ENCODE measurements at regions not wholly inside any gene's neighbourhood (a gene's known extent, or its start where the extent isn't known, plus 50 kb on each side); places are given as distances from the start of the nearest gene placed in this dataset.

DNA sequence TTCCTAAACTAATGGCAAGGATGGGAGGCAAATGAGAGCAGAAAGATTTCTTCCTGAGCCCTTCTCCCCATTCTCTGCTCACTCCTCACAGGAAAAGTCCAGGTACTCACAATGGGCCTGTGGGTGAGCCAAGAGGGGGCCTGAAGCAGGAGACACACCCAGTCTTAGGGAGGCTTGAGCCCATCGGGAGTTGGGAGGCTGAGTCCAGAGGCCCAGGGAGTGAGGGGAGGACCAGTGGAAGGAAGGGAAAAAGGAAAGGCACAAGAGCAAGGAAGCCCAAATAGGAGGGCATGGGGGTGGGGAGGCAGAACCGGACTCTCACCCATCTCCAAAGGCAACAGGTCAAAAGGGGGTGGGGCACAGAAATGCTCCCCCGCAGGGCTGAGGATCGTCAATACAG, 68.1 kb upstream of the CNEP1R1 start:
- CTCF ChIA-PET, result interaction anchor here (1.4 to 2.0 kb wide), 4 partner anchors 10 to 255 kb away, joined by 5 to 16 read pairs (median 10); no protein-coding TSS in a partner anchor

DNA sequence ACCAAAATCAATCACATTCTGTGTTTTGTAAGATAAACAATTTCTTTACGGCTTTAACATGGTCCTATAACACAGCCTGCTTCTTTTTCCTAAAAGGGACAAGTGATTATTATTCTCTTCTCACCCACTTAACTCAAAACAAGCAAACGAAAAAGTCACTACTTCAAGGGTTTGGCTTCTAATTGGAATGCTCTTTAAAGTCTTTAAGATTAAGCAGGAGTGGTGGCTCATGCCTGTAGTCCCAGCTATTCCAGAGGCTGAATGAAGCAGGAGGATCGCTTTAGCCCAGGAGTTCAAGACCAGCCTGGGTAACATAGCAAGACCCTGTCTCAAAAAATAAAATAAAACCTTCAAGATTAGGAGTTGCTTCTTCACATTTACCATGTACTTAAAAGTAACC, 66.6 kb upstream of the CNEP1R1 start:
- no peak overlapping the region for H3K4me2 ChIP-seq (ENCODE audit: low read length)
- H3K9me3 ChIP-seq (ENCODE audit: control insufficient read depth in 1 of 2, insufficient read depth in 1 of 2, low read depth in 1 of 2, low read length in 2 of 2), result no peaks in the 10 kb centered on the region
- no peaks in the 10 kb centered on the region for H3K27me3 ChIP-seq (ENCODE audit: insufficient read depth, low read length)
- BruUV-seq (replicated peaks), result no TSS peak
- H3K36me3 ChIP-seq (ENCODE audit: control insufficient read depth in 1 of 2, insufficient read depth in 2 of 2, low read length in 2 of 2), result no peaks in the 10 kb centered on the region
- H3K4me1 ChIP-seq (ENCODE audit: control insufficient read depth in 1 of 2, insufficient read depth in 2 of 2, low read length in 2 of 2), result peaks cover 0 to 4% of the 10 kb centered on the region in 2 experiments; a peak in 2 of 4 replicates
- no peak for TF ChIP-seq SRF (IDR thresholded peaks at IDR 0.05; ENCODE audit: low read depth)
- TF ChIP-seq, protein P1, sequence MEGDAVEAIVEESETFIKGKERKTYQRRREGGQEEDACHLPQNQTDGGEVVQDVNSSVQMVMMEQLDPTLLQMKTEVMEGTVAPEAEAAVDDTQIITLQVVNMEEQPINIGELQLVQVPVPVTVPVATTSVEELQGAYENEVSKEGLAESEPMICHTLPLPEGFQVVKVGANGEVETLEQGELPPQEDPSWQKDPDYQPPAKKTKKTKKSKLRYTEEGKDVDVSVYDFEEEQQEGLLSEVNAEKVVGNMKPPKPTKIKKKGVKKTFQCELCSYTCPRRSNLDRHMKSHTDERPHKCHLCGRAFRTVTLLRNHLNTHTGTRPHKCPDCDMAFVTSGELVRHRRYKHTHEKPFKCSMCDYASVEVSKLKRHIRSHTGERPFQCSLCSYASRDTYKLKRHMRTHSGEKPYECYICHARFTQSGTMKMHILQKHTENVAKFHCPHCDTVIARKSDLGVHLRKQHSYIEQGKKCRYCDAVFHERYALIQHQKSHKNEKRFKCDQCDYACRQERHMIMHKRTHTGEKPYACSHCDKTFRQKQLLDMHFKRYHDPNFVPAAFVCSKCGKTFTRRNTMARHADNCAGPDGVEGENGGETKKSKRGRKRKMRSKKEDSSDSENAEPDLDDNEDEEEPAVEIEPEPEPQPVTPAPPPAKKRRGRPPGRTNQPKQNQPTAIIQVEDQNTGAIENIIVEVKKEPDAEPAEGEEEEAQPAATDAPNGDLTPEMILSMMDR (IDR thresholded peaks at IDR 0.05 in 2 of 3, conservative IDR thresholded peaks at IDR 0.05 in 1 of 3; ENCODE audit: borderline replicate concordance in 1 of 3, insufficient read depth in 1 of 3, low read depth in 2 of 3, low read length in 2 of 3), result no peak
- TF ChIP-seq MAX (IDR thresholded peaks at IDR 0.05), result no peak
- TF ChIP-seq RAD21 (IDR thresholded peaks at IDR 0.05; ENCODE audit: low read depth), result no peak
- TF ChIP-seq ELF1 (IDR thresholded peaks at IDR 0.05; ENCODE audit: borderline replicate concordance, low read depth), result no peak
- no peak for TF ChIP-seq SIN3A (IDR thresholded peaks at IDR 0.05; ENCODE audit: low read depth)
- TF ChIP-seq EGR1 (IDR thresholded peaks at IDR 0.05; ENCODE audit: low read depth), result no peak
- no peak for TF ChIP-seq FOSL1 (IDR thresholded peaks at IDR 0.05; ENCODE audit: low read depth)
- no peak for TF ChIP-seq ZBTB33 (IDR thresholded peaks at IDR 0.05; ENCODE audit: extremely low read depth, insufficient replicate concordance, low read length)
- no peak for TF ChIP-seq POLR2AphosphoS5 (IDR thresholded peaks at IDR 0.05; ENCODE audit: low read depth, low read length)
- TF ChIP-seq CEBPB (IDR thresholded peaks at IDR 0.05; ENCODE audit: low read depth), result no peak
- TF ChIP-seq YY1 (IDR thresholded peaks at IDR 0.05; ENCODE audit: extremely low read depth, insufficient replicate concordance, low read depth, low read length), result no peak
- no peak for TF ChIP-seq EZH2 (IDR thresholded peaks at IDR 0.05)
- no peak for TF ChIP-seq ZNF274 (IDR thresholded peaks at IDR 0.05; ENCODE audit: low read depth, low read length)
- RAD21 ChIA-PET (ENCODE audit: low non-redundant PET in 1 of 2, low total read pairs in 2 of 2, uncharacterized antibody in 2 of 2, unreplicated experiment in 2 of 2), result interaction anchor here (1.6 to 1.7 kb wide), 3 partner anchors 67 to 253 kb away, joined by 3 to 5 read pairs (median 4); partner anchors contain the start of gene CNEP1R1 (in 1 of the 2)
- H3K4me3 ChIP-seq (replicated peaks in 1 of 2; ENCODE audit: low read depth in 1 of 2, low read length in 2 of 2), result no peak overlapping the region
- DNase-seq (ENCODE audit: low read depth, low spot score), result no peak
- no peak overlapping the region for H3K9ac ChIP-seq (ENCODE audit: low read length)
- H3K9me2 ChIP-seq (ENCODE audit: insufficient read depth), result no peaks in the 10 kb centered on the region
- H2AFZ ChIP-seq (ENCODE audit: low read depth, low read length, poor library complexity, severe bottlenecking), result peak overlapping the region; percentile 91
- no peak overlapping the region for H3K27ac ChIP-seq (ENCODE audit: low read depth, low read length)
- CTCF ChIA-PET, result interaction anchor here (0.7 to 2.0 kb wide), 18 partner anchors 9 to 848 kb away, joined by 3 to 16 read pairs (median 4); partner anchors contain the start of gene CNEP1R1
- H4K20me1 ChIP-seq (ENCODE audit: insufficient read depth), result no peaks in the 10 kb centered on the region
- ATAC-seq, result no peak
- H3K79me2 ChIP-seq (ENCODE audit: insufficient read depth, low read length), result no peaks in the 10 kb centered on the region
- intact Hi-C loops (cut with micrococcal nuclease), result no loop called here
- POLR2A ChIA-PET, result no interaction called here

More for the DNA sequence above, 68.1 kb upstream of the CNEP1R1 start:
- Histone ChIP-seq H3K36me3 (ENCODE audit: control insufficient read depth in 1 of 2, insufficient read depth in 2 of 2, low read length in 2 of 2) (no peaks in the 10 kb centered on the region), H3K27ac (ENCODE audit: low read depth, low read length) (no peak overlapping the region), H3K9me3 (ENCODE audit: control insufficient read depth in 1 of 2, insufficient read depth in 1 of 2, low read depth in 1 of 2, low read length in 2 of 2) (no peaks in the 10 kb centered on the region), H4K20me1 (ENCODE audit: insufficient read depth) (no peaks in the 10 kb centered on the region), H3K27me3 (ENCODE audit: insufficient read depth, low read length) (no peaks in the 10 kb centered on the region), H3K4me3 (replicated peaks in 1 of 2; ENCODE audit: low read depth in 1 of 2, low read length in 2 of 2) (no peak overlapping the region), H3K9ac (ENCODE audit: low read length) (no peak overlapping the region), H3K79me2 (ENCODE audit: insufficient read depth, low read length) (no peaks in the 10 kb centered on the region), H3K4me1 (ENCODE audit: control insufficient read depth in 1 of 2, insufficient read depth in 2 of 2, low read length in 2 of 2) (peaks cover 5 to 11% of the 10 kb centered on the region in 2 experiments; a peak in 3 of 4 replicates), H2AFZ (ENCODE audit: low read depth, low read length, poor library complexity, severe bottlenecking) (no peak overlapping the region), H3K9me2 (ENCODE audit: insufficient read depth) (no peaks in the 10 kb centered on the region), H3K4me2 (ENCODE audit: low read length) (no peak overlapping the region)
- BruUV-seq (replicated peaks), result no TSS peak
- intact Hi-C loops (cut with micrococcal nuclease), result no loop called here
- TF ChIP-seq SP1 (IDR thresholded peaks at IDR 0.05; ENCODE audit: low read depth) (no peak), CBX3 (IDR thresholded peaks at IDR 0.05; ENCODE audit: low read depth) (no peak)
- TF ChIP-seq, protein P2, sequence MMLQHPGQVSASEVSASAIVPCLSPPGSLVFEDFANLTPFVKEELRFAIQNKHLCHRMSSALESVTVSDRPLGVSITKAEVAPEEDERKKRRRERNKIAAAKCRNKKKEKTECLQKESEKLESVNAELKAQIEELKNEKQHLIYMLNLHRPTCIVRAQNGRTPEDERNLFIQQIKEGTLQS (IDR thresholded peaks at IDR 0.05), result no peak
- ChIA-PET POLR2A (no interaction called here), RAD21 (ENCODE audit: low non-redundant PET in 1 of 2, low total read pairs in 2 of 2, uncharacterized antibody in 2 of 2, unreplicated experiment in 2 of 2) (no interaction called here)
- DNase-seq (ENCODE audit: low read depth, low spot score), result no peak
- no peak for ATAC-seq

Measured in HCT116 (cell line).